ENCODE measurements at regions not wholly inside any gene's neighbourhood (a gene's known extent, or its start where the extent isn't known, plus 50 kb on each side); places are given as distances from the start of the nearest gene placed in this dataset.

DNA sequence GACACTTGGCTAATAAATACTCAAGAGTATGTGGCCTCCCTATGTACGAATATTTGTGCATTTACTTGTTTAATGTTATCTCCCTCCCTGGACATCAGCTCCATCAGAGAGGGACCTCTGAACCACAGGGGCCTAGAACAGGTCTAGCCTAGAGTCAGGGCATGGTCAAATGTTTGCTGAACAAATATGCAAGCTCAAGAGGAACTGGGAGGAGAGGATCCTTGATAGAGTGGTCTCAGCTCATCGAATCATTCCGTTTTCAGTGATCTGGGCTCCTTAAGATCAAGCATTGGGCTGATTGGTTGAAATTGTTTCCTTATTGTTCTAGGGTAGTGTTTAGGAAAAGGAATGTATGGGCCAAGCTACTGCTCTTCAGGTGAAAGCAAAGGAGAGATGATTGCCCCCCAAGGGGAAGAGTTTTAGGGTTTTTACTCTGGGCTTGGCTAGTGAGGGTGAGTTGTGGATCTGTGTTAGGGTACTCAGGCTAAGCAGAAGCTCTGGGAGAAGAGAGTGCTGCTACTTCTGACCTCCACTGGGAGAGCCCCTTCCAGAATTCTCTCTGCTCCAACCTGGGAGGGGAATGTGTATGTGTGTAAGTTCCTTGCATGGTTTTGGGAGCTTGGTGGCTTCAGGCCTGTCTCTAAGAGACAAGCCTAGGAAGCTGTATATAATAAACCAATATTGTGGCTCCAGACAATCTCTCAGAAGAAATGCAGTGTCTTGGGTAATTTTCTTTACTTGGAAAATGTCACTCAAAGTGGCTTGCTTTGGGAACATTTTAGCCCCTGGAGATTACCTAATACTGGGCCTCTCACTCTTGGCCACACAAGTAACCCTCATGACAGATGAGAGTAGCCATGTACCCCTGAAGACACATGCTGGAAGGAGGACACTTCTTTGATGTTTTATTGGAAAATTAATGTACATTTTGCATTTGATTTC is 110.0 kb downstream of the EMX2 start:
- TF ChIP-seq POLR2A (IDR thresholded peaks at IDR 0.05; ENCODE audit: low read depth, low read length) (no peak), POLR2AphosphoS5 (IDR thresholded peaks at IDR 0.05; ENCODE audit: low read depth, low read length) (no peak)
